NCI-H187 treated with DMSO at 0.1 percent for 48 hours (cell line): ENCODE measurements at regions not wholly inside any gene's neighbourhood (a gene's known extent, or its start where the extent isn't known, plus 50 kb on each side); places are given as distances from the start of the nearest gene placed in this dataset.
A peak's percentile ranks its signal among the peaks of the same experiment; 100 is the strongest.
"Not testable (repeated sequence)": the region's sequence is repeated elsewhere in the genome, so short reads cannot be mapped to it uniquely, and the experiment has no call there.

Experiments used
- DNase-seq: peaks from one replicate; lab custom pipeline; 2025; lab: John Stamatoyannopoulos, UW

GRCh38 chr12:93080452-93080851 lies 151.4 kb upstream of the EEA1 start:
- DNase-seq: no peak

- DNase-seq: no peak
Observed at GRCh38 chr12:93080994-93081809, 152.1 kb upstream of the EEA1 start.

GRCh38 chr12:93081810-93082165 lies 152.7 kb upstream of the EEA1 start:
- no peak for DNase-seq

- no peak for DNase-seq
Observed at GRCh38 chr12:93085383-93086287, 156.5 kb upstream of the EEA1 start.

- DNase-seq: no peak
Observed at GRCh38 chr12:93086288-93086727, 157.2 kb upstream of the EEA1 start.

- DNase-seq: no peak
Observed at GRCh38 chr12:93087840-93088610, 158.9 kb upstream of the EEA1 start.

GRCh38 chr12:93089805-93090569 lies 160.9 kb upstream of the EEA1 start:
- no peak for DNase-seq

- DNase-seq: no peak
Observed at GRCh38 chr12:93090731-93091172, 161.7 kb upstream of the EEA1 start.

GRCh38 chr12:93091886-93092648 lies 163.0 kb upstream of the EEA1 start:
- no peak for DNase-seq

- no peak for DNase-seq
Observed at GRCh38 chr12:93092649-93092945, 163.5 kb upstream of the EEA1 start.

- DNase-seq: no peak
Observed at GRCh38 chr12:93093243-93093642, 164.1 kb upstream of the EEA1 start.

GRCh38 chr12:93094222-93094621 lies 165.1 kb upstream of the EEA1 start:
- DNase-seq: not testable (repeated sequence)

- no peak for DNase-seq
Observed at GRCh38 chr12:93094988-93095737, 166.1 kb upstream of the EEA1 start.

GRCh38 chr12:93097417-93097816 lies 168.3 kb upstream of the EEA1 start:
- DNase-seq: no peak

GRCh38 chr12:93098077-93098476 lies 169.0 kb upstream of the EEA1 start:
- peak; percentile 10 for DNase-seq

GRCh38 chr12:93099792-93100191 lies 170.7 kb upstream of the EEA1 start:
- no peak for DNase-seq

GRCh38 chr12:93100610-93101009 lies 171.5 kb upstream of the EEA1 start:
- no peak for DNase-seq

GRCh38 chr12:93101367-93101766 lies 172.3 kb upstream of the EEA1 start:
- DNase-seq: no peak

GRCh38 chr12:93102312-93102711 lies 173.2 kb upstream of the EEA1 start:
- DNase-seq: no peak

GRCh38 chr12:93102744-93103143 lies 173.6 kb upstream of the EEA1 start:
- no peak for DNase-seq
